Calu3 (cell line): ENCODE measurements at regions not wholly inside any gene's neighbourhood (a gene's known extent, or its start where the extent isn't known, plus 50 kb on each side); places are given as distances from the start of the nearest gene placed in this dataset.

Experiments used
- BruUV-seq: library from RNA; stranded (reverse); fragments of 400-500 nt; replicated peaks from 2 replicates; lab custom pipeline; 2021; lab: Mats Ljungman, UMichigan
- CTCF ChIA-PET: fragments of 300-600 bp; sonication (Branson Sonifier 250); formaldehyde crosslinking; loops from one replicate; lab custom pipeline; 2022; ENCODE audit warnings: antibody characterized with exemption; lab: Charles Lee
- DNase-seq: peaks from one replicate; pipeline ENCODE4 v3.0.0; 2022
- H3K27ac Mint-ChIP-seq: one replicate; pipeline ENCODE4 v1.8.0; 2022; ENCODE audit warnings: mixed read lengths; ENCODE audit not compliant: unreplicated experiment
- H3K27me3 Mint-ChIP-seq: one replicate; pipeline ENCODE4 v1.8.0; 2022; ENCODE audit warnings: mixed read lengths; ENCODE audit not compliant: unreplicated experiment
- H3K36me3 Mint-ChIP-seq: one replicate; pipeline ENCODE4 v1.8.0; 2022; ENCODE audit warnings: mild to moderate bottlenecking, moderate library complexity, mixed read lengths; ENCODE audit not compliant: insufficient read depth, unreplicated experiment
- H3K4me1 Mint-ChIP-seq: one replicate; pipeline ENCODE4 v1.8.0; 2022; ENCODE audit warnings: mild to moderate bottlenecking, low read depth, mixed read lengths; ENCODE audit not compliant: unreplicated experiment
- H3K4me3 Mint-ChIP-seq: one replicate; pipeline ENCODE4 v1.8.0; 2022; ENCODE audit warnings: mild to moderate bottlenecking, low read depth, moderate library complexity, mixed read lengths; ENCODE audit not compliant: unreplicated experiment
- H3K9me3 Mint-ChIP-seq: one replicate; pipeline ENCODE4 v1.8.0; 2022; ENCODE audit warnings: low read depth, mixed read lengths; ENCODE audit not compliant: unreplicated experiment
- CTCF ChIP-seq: fragments of 200-600 bp; IDR thresholded peaks from one replicate; pipeline ENCODE4 v1.8.0; 2022; ENCODE audit warnings: antibody characterized with exemption; ENCODE audit not compliant: unreplicated experiment
- intact Hi-C: fragments of 100-400 bp; cut with micrococcal nuclease; formaldehyde crosslinking; loops from one replicate; pipeline ENCODE4 v1.10.0; 2022; ENCODE audit not compliant: unreplicated experiment

GRCh38 chr16:80288616-80289015 lies 252.2 kb upstream of the DYNLRB2 start:
- no peaks in the 10 kb centered on the region for H3K27me3 Mint-ChIP-seq
- DNase-seq = no peak
- no peaks in the 10 kb centered on the region for H3K36me3 Mint-ChIP-seq
- H3K4me1 Mint-ChIP-seq = no peaks in the 10 kb centered on the region
- no peak overlapping the region for H3K27ac Mint-ChIP-seq
- TF ChIP-seq CTCF = no peak
- no peaks in the 10 kb centered on the region for H3K9me3 Mint-ChIP-seq
- intact Hi-C loops = no loop called here
- no TSS peak for BruUV-seq
- H3K4me3 Mint-ChIP-seq = no peak overlapping the region
- CTCF ChIA-PET = no interaction called here

- Mint-ChIP-seq H3K9me3 (no peaks in the 10 kb centered on the region), H3K4me1 (no peaks in the 10 kb centered on the region), H3K27me3 (no peaks in the 10 kb centered on the region), H3K36me3 (no peaks in the 10 kb centered on the region), H3K27ac (no peak overlapping the region), H3K4me3 (no peak overlapping the region)
- intact Hi-C loops = no loop called here
- CTCF ChIA-PET = interaction anchor here (0.7 kb wide), 1 partner anchor 1747 kb away, joined by 3 read pairs; no protein-coding TSS in a partner anchor
- DNase-seq = no peak
- TF ChIP-seq CTCF = no peak
- no TSS peak for BruUV-seq
Measured at GRCh38 chr16:80287674-80288073, 253.1 kb upstream of the DYNLRB2 start.

- Mint-ChIP-seq H3K27me3 (no peaks in the 10 kb centered on the region), H3K4me3 (no peak overlapping the region), H3K27ac (no peak overlapping the region), H3K9me3 (peaks cover 3% of the 10 kb centered on the region), H3K4me1 (no peaks in the 10 kb centered on the region), H3K36me3 (no peaks in the 10 kb centered on the region)
- TF ChIP-seq CTCF = no peak
- intact Hi-C loops = no loop called here
- CTCF ChIA-PET = no interaction called here
- DNase-seq = no peak
- no TSS peak for BruUV-seq
Measured at GRCh38 chr16:80285104-80285503, 255.7 kb upstream of the DYNLRB2 start.

- no peak overlapping the region for H3K4me3 Mint-ChIP-seq
- intact Hi-C loops = no loop called here
- no peak for TF ChIP-seq CTCF
- peaks cover 3% of the 10 kb centered on the region for H3K9me3 Mint-ChIP-seq
- no peak for DNase-seq
- no TSS peak for BruUV-seq
- H3K27me3 Mint-ChIP-seq = no peaks in the 10 kb centered on the region
- H3K4me1 Mint-ChIP-seq = no peaks in the 10 kb centered on the region
- no peaks in the 10 kb centered on the region for H3K36me3 Mint-ChIP-seq
- CTCF ChIA-PET = no interaction called here
- H3K27ac Mint-ChIP-seq = no peak overlapping the region
Measured at GRCh38 chr16:80283466-80284392, 257.1 kb upstream of the DYNLRB2 start.
